GM23338 (cell line): ENCODE measurements at regions not wholly inside any gene's neighbourhood (a gene's known extent, or its start where the extent isn't known, plus 50 kb on each side); places are given as distances from the start of the nearest gene placed in this dataset.

Source experiments
- ATAC-seq: fragments of 200-7000 bp; cut with Tn5 transposase; 3 replicates; pipeline ENCODE4 v1.9.1; 2020
- DNase-seq: peaks from one replicate; pipeline ENCODE4 v3.0.0-alpha.2; 2015; ENCODE audit warnings: low spot score
- H2AFZ ChIP-seq: fragments of 200-600 bp; sonication (generic); 2 replicates; pipeline ENCODE4 v1.8.0; 2016; ENCODE audit warnings: antibody characterized with exemption, mild to moderate bottlenecking, moderate library complexity
- H3F3A ChIP-seq: fragments of 200-600 bp; sonication (generic); replicated peaks from 2 replicates; pipeline ENCODE4 v1.8.0; 2017; ENCODE audit warnings: antibody characterized with exemption, mixed run types, low read depth
- H3K27ac ChIP-seq: fragments of 200-600 bp; sonication (generic); 2 replicates; pipeline ENCODE4 v1.6.1; 2016; ENCODE audit warnings: low read depth
- H3K27me3 ChIP-seq: fragments of 200-600 bp; sonication (generic); 2 replicates; pipeline ENCODE4 v1.8.0; 2016; ENCODE audit warnings: mild to moderate bottlenecking, mixed run types, moderate library complexity; ENCODE audit not compliant: insufficient read depth
- H3K36me3 ChIP-seq: fragments of 200-600 bp; sonication (generic); 2 replicates; pipeline ENCODE4 v1.8.0; 2016; ENCODE audit warnings: mild to moderate bottlenecking; ENCODE audit not compliant: insufficient read depth
- H3K4me1 ChIP-seq: fragments of 200-600 bp; sonication (generic); 2 replicates; pipeline ENCODE4 v1.8.0; 2016; ENCODE audit warnings: mild to moderate bottlenecking, moderate library complexity; ENCODE audit not compliant: insufficient read depth
- H3K4me2 ChIP-seq: fragments of 200-600 bp; sonication (generic); 2 replicates; pipeline ENCODE4 v1.7.1; 2017; ENCODE audit warnings: mixed run types
- H3K4me3 ChIP-seq: fragments of 200-600 bp; sonication (generic); 2 replicates; pipeline ENCODE4 v1.6.1; 2016; ENCODE audit warnings: mixed run types
- H3K79me2 ChIP-seq: fragments of 200-600 bp; sonication (generic); replicated peaks from 2 replicates; pipeline ENCODE4 v1.8.0; 2017; ENCODE audit warnings: mild to moderate bottlenecking; ENCODE audit not compliant: insufficient read depth
- H3K9me2 ChIP-seq: fragments of 200-600 bp; sonication (generic); 2 replicates; pipeline ENCODE4 v1.8.0; 2017; ENCODE audit not compliant: insufficient read depth
- H4K20me1 ChIP-seq: fragments of 200-600 bp; sonication (generic); replicated peaks from 2 replicates; pipeline ENCODE4 v1.8.0; 2017; ENCODE audit warnings: mild to moderate bottlenecking; ENCODE audit not compliant: insufficient read depth
- H3K27ac Mint-ChIP-seq: 2 replicates; pipeline ENCODE4 v1.8.0; 2020; ENCODE audit warnings: inconsistent platforms, mild to moderate bottlenecking, moderate library complexity, mixed read lengths
- H3K27me3 Mint-ChIP-seq: 3 replicates; pipeline ENCODE4 v1.8.0; 2022; ENCODE audit warnings: low read depth, mild to moderate bottlenecking, moderate library complexity, mixed read lengths, inconsistent platforms; ENCODE audit not compliant: insufficient read depth, poor library complexity
- H3K36me3 Mint-ChIP-seq: 3 replicates; pipeline ENCODE4 v1.8.0; 2021; ENCODE audit warnings: low read depth, mild to moderate bottlenecking, inconsistent platforms, moderate library complexity, mixed read lengths
- H3K4me1 Mint-ChIP-seq: 3 replicates; pipeline ENCODE4 v1.8.0; 2020; ENCODE audit warnings: mild to moderate bottlenecking, inconsistent platforms, mixed read lengths
- H3K4me3 Mint-ChIP-seq: 3 replicates; pipeline ENCODE4 v1.8.0; 2021; ENCODE audit warnings: moderate library complexity, mild to moderate bottlenecking, inconsistent platforms, mixed read lengths
- H3K9me3 Mint-ChIP-seq: 3 replicates; pipeline ENCODE4 v1.8.0; 2020; ENCODE audit warnings: moderate library complexity, mild to moderate bottlenecking, inconsistent platforms, mixed read lengths
- CREB1 ChIP-seq: fragments of 250-450 bp; sonication (Bioruptor Pico); IDR thresholded peaks from 2 replicates; pipeline ENCODE4 v1.5.0; 2020; ENCODE audit warnings: low read depth, mild to moderate bottlenecking, moderate library complexity
- CTCF ChIP-seq, 2 experiments: fragments of 200-600 bp in 1 of 2; sonication (generic) in 1 of 2; conservative IDR thresholded peaks; 2 replicates each; pipeline versions ENCODE4 v1.5.1 to v1.6.1; 2016 to 2017; ENCODE audit warnings: antibody characterized with exemption in 2 of 2, low read depth in 2 of 2, mild to moderate bottlenecking in 2 of 2, moderate library complexity in 1 of 2
- ETS1 ChIP-seq: IDR thresholded peaks from 2 replicates; pipeline ENCODE4 v1.6.1; 2016; ENCODE audit warnings: antibody characterized with exemption
- EZH2 ChIP-seq: fragments of 200-600 bp; sonication (generic); IDR thresholded peaks from one replicate; pipeline ENCODE4 v1.8.0; 2017; ENCODE audit warnings: antibody characterized with exemption, mild to moderate bottlenecking, low read depth; ENCODE audit not compliant: unreplicated experiment
- EZH2phosphoT487 ChIP-seq: fragments of 200-600 bp; sonication (generic); IDR thresholded peaks from one replicate; pipeline ENCODE4 v1.8.1; 2018; ENCODE audit warnings: antibody characterized with exemption; ENCODE audit not compliant: unreplicated experiment
- JUNB ChIP-seq: IDR thresholded peaks from one replicate; pipeline ENCODE4 v1.6.1; 2016; ENCODE audit warnings: antibody characterized with exemption; ENCODE audit not compliant: unreplicated experiment
- NANOG ChIP-seq: IDR thresholded peaks from 2 replicates; pipeline ENCODE4 v1.6.1; 2016; ENCODE audit warnings: antibody characterized with exemption, borderline replicate concordance
- POLR2AphosphoS5 ChIP-seq: IDR thresholded peaks from 2 replicates; pipeline ENCODE4 v1.6.1; 2016; ENCODE audit warnings: antibody characterized with exemption, low read depth
- REST ChIP-seq: IDR thresholded peaks from one replicate; pipeline ENCODE4 v1.6.1; 2018; ENCODE audit warnings: antibody characterized with exemption; ENCODE audit not compliant: unreplicated experiment
- STAT1 ChIP-seq: IDR thresholded peaks from one replicate; pipeline ENCODE4 v1.6.1; 2016; ENCODE audit warnings: antibody characterized with exemption; ENCODE audit not compliant: unreplicated experiment
- ZNF114 ChIP-seq: fragments of 250-450 bp; sonication (Bioruptor Pico); IDR thresholded peaks from 2 replicates; pipeline ENCODE4 v1.5.0; 2020; ENCODE audit warnings: mild to moderate bottlenecking, moderate library complexity
- ZNF331 ChIP-seq: fragments of 250-450 bp; sonication (Bioruptor Pico); IDR thresholded peaks from 2 replicates; pipeline ENCODE4 v1.5.0; 2020; ENCODE audit warnings: low read depth, mild to moderate bottlenecking, moderate library complexity
- ZNF462 ChIP-seq: fragments of 250-450 bp; sonication (Bioruptor Pico); IDR thresholded peaks from 2 replicates; pipeline ENCODE4 v1.5.0; 2020; ENCODE audit warnings: mild to moderate bottlenecking, moderate library complexity

- no peak overlapping the region for H3K27ac ChIP-seq
- peaks cover 4% of the 10 kb centered on the region for H3K27me3 Mint-ChIP-seq
- H3K4me1 ChIP-seq, result peaks cover 4% of the 10 kb centered on the region; the same call in 1 of the 2 replicates
- no peaks in the 10 kb centered on the region for H3K79me2 ChIP-seq
- ATAC-seq (no peak), DNase-seq (no peak)
- no peaks in the 10 kb centered on the region for H3K36me3 Mint-ChIP-seq
- H2AFZ ChIP-seq, result no peak overlapping the region
- H3K27ac Mint-ChIP-seq, result no peak overlapping the region
- no peaks in the 10 kb centered on the region for H3F3A ChIP-seq
- no peaks in the 10 kb centered on the region for H4K20me1 ChIP-seq
- H3K4me3 ChIP-seq, result no peak overlapping the region
- peaks cover 10% of the 10 kb centered on the region for H3K4me1 Mint-ChIP-seq
- H3K4me2 ChIP-seq, result no peak overlapping the region
- H3K9me2 ChIP-seq, result no peaks in the 10 kb centered on the region
- H3K36me3 ChIP-seq, result no peaks in the 10 kb centered on the region
- no peak overlapping the region for H3K4me3 Mint-ChIP-seq
- H3K27me3 ChIP-seq, result no peaks in the 10 kb centered on the region
- H3K9me3 Mint-ChIP-seq, result no peaks in the 10 kb centered on the region
- no peak for TF ChIP-seq NANOG
- TF ChIP-seq ZNF462 (CRISPR knock-in tag), result no peak
- no peak for TF ChIP-seq JUNB
- no peak for TF ChIP-seq EZH2
- TF ChIP-seq ETS1, result no peak
- no peak for TF ChIP-seq ZNF114 (CRISPR knock-in tag)
- TF ChIP-seq STAT1, result no peak
- no peak for TF ChIP-seq CTCF (conservative IDR thresholded peaks at IDR 0.05; ENCODE audit: low read depth in 2 of 2)
- TF ChIP-seq CREB1 (CRISPR knock-in tag), result no peak
- TF ChIP-seq REST, result no peak
- TF ChIP-seq ZNF331 (CRISPR knock-in tag), result no peak
- TF ChIP-seq EZH2phosphoT487, result no peak
- TF ChIP-seq POLR2AphosphoS5, result no peak
Observed at GRCh38 chr12:87685696-87686095, 343.5 kb downstream of the C12orf50 start.
